ENCODE measurements at regions not wholly inside any gene's neighbourhood (a gene's known extent, or its start where the extent isn't known, plus 50 kb on each side); places are given as distances from the start of the nearest gene placed in this dataset.

DNA sequence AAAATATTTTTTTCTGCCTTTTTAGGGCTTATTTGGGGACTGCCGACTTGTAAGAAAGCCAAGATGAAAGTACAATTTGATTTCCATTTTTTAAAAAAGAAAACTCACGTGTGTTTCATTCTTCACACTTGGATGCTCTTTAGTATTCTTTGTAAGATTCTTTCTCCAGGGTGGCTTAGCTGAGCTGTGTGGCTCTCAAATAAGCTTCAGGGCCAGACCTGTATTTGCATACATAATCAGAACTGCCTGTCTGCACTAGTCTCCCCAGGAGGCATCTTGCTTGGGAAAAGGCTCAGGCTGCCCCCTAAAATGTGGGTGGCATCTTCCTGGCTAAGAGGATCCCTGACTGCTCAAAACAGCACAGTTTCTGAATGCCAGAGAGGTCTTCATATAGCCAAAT, 498.4 kb downstream of the MID1IP1 start:
- TF ChIP-seq, protein P1, sequence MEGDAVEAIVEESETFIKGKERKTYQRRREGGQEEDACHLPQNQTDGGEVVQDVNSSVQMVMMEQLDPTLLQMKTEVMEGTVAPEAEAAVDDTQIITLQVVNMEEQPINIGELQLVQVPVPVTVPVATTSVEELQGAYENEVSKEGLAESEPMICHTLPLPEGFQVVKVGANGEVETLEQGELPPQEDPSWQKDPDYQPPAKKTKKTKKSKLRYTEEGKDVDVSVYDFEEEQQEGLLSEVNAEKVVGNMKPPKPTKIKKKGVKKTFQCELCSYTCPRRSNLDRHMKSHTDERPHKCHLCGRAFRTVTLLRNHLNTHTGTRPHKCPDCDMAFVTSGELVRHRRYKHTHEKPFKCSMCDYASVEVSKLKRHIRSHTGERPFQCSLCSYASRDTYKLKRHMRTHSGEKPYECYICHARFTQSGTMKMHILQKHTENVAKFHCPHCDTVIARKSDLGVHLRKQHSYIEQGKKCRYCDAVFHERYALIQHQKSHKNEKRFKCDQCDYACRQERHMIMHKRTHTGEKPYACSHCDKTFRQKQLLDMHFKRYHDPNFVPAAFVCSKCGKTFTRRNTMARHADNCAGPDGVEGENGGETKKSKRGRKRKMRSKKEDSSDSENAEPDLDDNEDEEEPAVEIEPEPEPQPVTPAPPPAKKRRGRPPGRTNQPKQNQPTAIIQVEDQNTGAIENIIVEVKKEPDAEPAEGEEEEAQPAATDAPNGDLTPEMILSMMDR (IDR thresholded peaks at IDR 0.05): no peak
- TF ChIP-seq POLR2A (IDR thresholded peaks at IDR 0.05): no peak
